SU-DHL-6 (cell line): ENCODE measurements at regions not wholly inside any gene's neighbourhood (a gene's known extent, or its start where the extent isn't known, plus 50 kb on each side); places are given as distances from the start of the nearest gene placed in this dataset.

Source experiments
- H2AFZ ChIP-seq: fragments of 200-600 bp; sonication (generic); 2 replicates; pipeline ENCODE4 v1.6.1; 2014; ENCODE audit warnings: low read depth, mild to moderate bottlenecking, moderate library complexity, mixed read lengths, antibody characterized with exemption, low read length; ENCODE audit not compliant: severe bottlenecking
- H3F3A ChIP-seq: fragments of 200-600 bp; shearing (Covaris generic); 2 replicates; pipeline ENCODE4 v1.6.0; 2016; ENCODE audit warnings: antibody characterized with exemption, mild to moderate bottlenecking; ENCODE audit not compliant: insufficient read depth
- H3K27ac ChIP-seq: fragments of 200-600 bp; sonication (generic); 2 replicates; pipeline ENCODE4 v1.5.1; 2016; ENCODE audit warnings: low read depth, mild to moderate bottlenecking, low read length, moderate library complexity, mixed read lengths
- H3K27me3 ChIP-seq: fragments of 200-600 bp; sonication (generic), shearing (Covaris generic); 2 replicates; pipeline ENCODE4 v1.6.0; 2014; ENCODE audit warnings: mild to moderate bottlenecking, low read length
- H3K36me3 ChIP-seq: fragments of 200-600 bp; sonication (generic); 2 replicates; pipeline ENCODE4 v1.6.1; 2014; ENCODE audit warnings: mild to moderate bottlenecking, low read length, mixed read lengths
- H3K4me2 ChIP-seq: fragments of 300-600, 200-600 bp; shearing (Covaris generic), sonication (generic); 2 replicates; pipeline ENCODE4 v1.6.0; 2014; ENCODE audit warnings: low read length, low read depth, mild to moderate bottlenecking; ENCODE audit not compliant: poor library complexity, severe bottlenecking
- H3K4me3 ChIP-seq: fragments of 200-600 bp; sonication (generic); 2 replicates; pipeline ENCODE4 v1.5.1; 2014; ENCODE audit warnings: antibody characterized with exemption, low read length, mild to moderate bottlenecking, mixed read lengths; ENCODE audit not compliant: insufficient read depth, poor library complexity, severe bottlenecking
- H3K79me2 ChIP-seq: fragments of 200-600 bp; sonication (generic); 2 replicates; pipeline ENCODE4 v1.6.1; 2014; ENCODE audit warnings: mild to moderate bottlenecking, low read length, moderate library complexity; ENCODE audit not compliant: insufficient read depth
- H3K9ac ChIP-seq: fragments of 200-600 bp; sonication (generic); 2 replicates; pipeline ENCODE4 v1.7.0; 2014; ENCODE audit warnings: mild to moderate bottlenecking, low read length
- H3K9me2 ChIP-seq: fragments of 200-600 bp; sonication (generic); replicated peaks from 2 replicates; pipeline ENCODE4 v1.6.1; 2014; ENCODE audit warnings: low read length; ENCODE audit not compliant: insufficient read depth
- H3K9me3 ChIP-seq: fragments of 200-600 bp; sonication (generic); 2 replicates; pipeline ENCODE4 v1.6.1; 2014; ENCODE audit warnings: low read length, mixed read lengths; ENCODE audit not compliant: insufficient read depth
- H4K20me1 ChIP-seq: fragments of 200-600 bp; sonication (generic); 2 replicates; pipeline ENCODE4 v1.6.1; 2014; ENCODE audit warnings: low read depth, mild to moderate bottlenecking, antibody characterized with exemption, low read length, moderate library complexity, mixed read lengths
- CTCF ChIP-seq: fragments of 200-600 bp; sonication (generic); IDR thresholded peaks from one replicate; pipeline ENCODE4 v1.5.1; 2017; ENCODE audit warnings: antibody characterized with exemption, mild to moderate bottlenecking, low read length, moderate library complexity; ENCODE audit not compliant: insufficient read depth, poor library complexity, severe bottlenecking
- EZH2phosphoT487 ChIP-seq: fragments of 200-600 bp; sonication (generic), shearing (Covaris generic); conservative IDR thresholded peaks from 2 replicates; pipeline ENCODE4 v1.6.1; 2018; ENCODE audit warnings: mild to moderate bottlenecking, antibody characterized with exemption, low read length, moderate library complexity, mixed read lengths

GRCh38 chr6:44537306-44538049 lies 150.0 kb downstream of the CDC5L start:
- Histone ChIP-seq H2AFZ (no peak overlapping the region), H3K79me2 (no peaks in the 10 kb centered on the region), H3K27ac (no peak overlapping the region), H3F3A (no peaks in the 10 kb centered on the region), H3K4me3 (no peak overlapping the region), H3K9me3 (no peaks in the 10 kb centered on the region), H3K9me2 (no peaks in the 10 kb centered on the region), H3K36me3 (no peaks in the 10 kb centered on the region), H3K9ac (no peak overlapping the region), H4K20me1 (no peaks in the 10 kb centered on the region), H3K4me2 (no peak overlapping the region), H3K27me3 (no peaks in the 10 kb centered on the region)
- TF ChIP-seq EZH2phosphoT487, result no peak
- TF ChIP-seq CTCF, result no peak

- no peaks in the 10 kb centered on the region for H3K9me3 ChIP-seq
- H3K9me2 ChIP-seq, result no peaks in the 10 kb centered on the region
- H3K27ac ChIP-seq, result no peak overlapping the region
- no peaks in the 10 kb centered on the region for H3F3A ChIP-seq
- H4K20me1 ChIP-seq, result no peaks in the 10 kb centered on the region
- H3K4me2 ChIP-seq, result no peak overlapping the region
- no peak overlapping the region for H3K9ac ChIP-seq
- H3K27me3 ChIP-seq, result no peaks in the 10 kb centered on the region
- H2AFZ ChIP-seq, result no peak overlapping the region
- no peak for TF ChIP-seq CTCF
- no peak for TF ChIP-seq EZH2phosphoT487
- no peaks in the 10 kb centered on the region for H3K36me3 ChIP-seq
- no peaks in the 10 kb centered on the region for H3K79me2 ChIP-seq
- no peak overlapping the region for H3K4me3 ChIP-seq
These were observed 150.8 kb downstream of the CDC5L start for GRCh38 chr6:44538131-44538806.

- Histone ChIP-seq H3K27ac (no peak overlapping the region), H3K9me3 (no peaks in the 10 kb centered on the region), H3F3A (no peaks in the 10 kb centered on the region), H2AFZ (no peak overlapping the region), H3K79me2 (no peaks in the 10 kb centered on the region), H3K9ac (no peak overlapping the region), H3K4me2 (no peak overlapping the region), H3K36me3 (no peaks in the 10 kb centered on the region), H3K9me2 (no peaks in the 10 kb centered on the region), H3K27me3 (no peaks in the 10 kb centered on the region), H3K4me3 (no peak overlapping the region), H4K20me1 (no peaks in the 10 kb centered on the region)
- TF ChIP-seq EZH2phosphoT487, result no peak
- no peak for TF ChIP-seq CTCF
These were observed 151.3 kb downstream of the CDC5L start for GRCh38 chr6:44538807-44539201.
